DMS114 treated with DMSO at 0.1 percent for 48 hours (cell line): ENCODE measurements at regions not wholly inside any gene's neighbourhood (a gene's known extent, or its start where the extent isn't known, plus 50 kb on each side); places are given as distances from the start of the nearest gene placed in this dataset.

Source experiments
- DNase-seq: peaks from one replicate; lab custom pipeline; 2025; ENCODE audit not compliant: unreplicated experiment; lab: John Stamatoyannopoulos, UW

DNA sequence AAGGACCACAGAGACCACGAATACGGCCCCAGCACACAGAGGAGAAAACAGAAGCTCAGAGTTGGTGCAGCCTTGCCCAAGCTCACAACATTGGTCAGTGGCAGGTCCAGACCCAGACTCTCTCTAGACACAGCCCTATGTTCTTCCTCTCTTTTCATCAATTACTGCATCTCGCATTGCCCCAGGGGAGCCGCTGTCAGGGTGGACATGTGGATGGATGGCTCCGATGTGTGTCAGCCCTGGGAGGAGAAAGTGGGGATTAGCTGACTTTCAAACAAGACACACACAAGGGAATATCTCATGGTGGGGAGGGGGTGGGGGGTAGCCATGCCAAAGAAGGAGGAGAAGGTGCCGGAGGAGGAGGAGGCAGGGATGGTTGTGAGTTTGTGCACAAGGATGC lies 556.8 kb downstream of the NPHP4 start:
- DNase-seq: no peak

GRCh38 chr1:5432436-5432835 lies 559.8 kb downstream of the NPHP4 start:
- no peak for DNase-seq

DNA sequence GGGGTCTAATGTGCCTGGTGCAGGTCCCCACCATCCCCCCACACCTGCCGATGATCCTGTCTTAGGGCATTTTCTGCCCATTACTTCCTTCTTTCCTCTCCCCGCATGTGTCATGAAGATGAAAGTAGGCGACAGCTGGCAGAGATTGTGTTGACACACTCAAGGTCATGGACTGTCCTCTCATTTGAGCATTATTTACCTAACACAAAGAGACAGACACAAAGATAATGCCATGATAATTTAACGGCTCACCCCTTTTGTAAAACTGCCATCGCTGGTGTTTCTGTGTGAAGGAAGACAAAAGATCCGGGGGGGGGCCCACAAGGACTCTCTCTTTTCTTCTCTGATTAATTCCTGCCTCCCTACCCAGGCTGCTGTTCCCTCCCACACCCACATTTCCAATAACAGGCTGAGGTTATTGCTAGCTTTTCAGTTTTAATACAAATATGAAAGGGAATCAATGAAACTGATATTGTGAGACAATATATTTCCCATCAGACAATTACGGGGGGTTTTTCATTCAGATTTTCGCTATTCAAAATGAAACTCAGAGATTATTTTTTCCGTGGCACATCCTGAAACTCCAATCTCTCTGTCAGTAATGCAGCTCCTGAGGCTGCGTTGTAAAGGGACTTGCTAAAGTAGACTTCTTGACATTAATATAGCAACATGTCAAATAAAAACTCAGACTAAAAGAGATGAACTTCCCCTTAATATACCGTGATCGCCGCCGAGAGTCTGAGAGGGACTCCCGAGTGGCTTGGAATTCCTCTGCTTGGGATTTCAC lies 561.1 kb downstream of the NPHP4 start:
- DNase-seq: no peak

DNA sequence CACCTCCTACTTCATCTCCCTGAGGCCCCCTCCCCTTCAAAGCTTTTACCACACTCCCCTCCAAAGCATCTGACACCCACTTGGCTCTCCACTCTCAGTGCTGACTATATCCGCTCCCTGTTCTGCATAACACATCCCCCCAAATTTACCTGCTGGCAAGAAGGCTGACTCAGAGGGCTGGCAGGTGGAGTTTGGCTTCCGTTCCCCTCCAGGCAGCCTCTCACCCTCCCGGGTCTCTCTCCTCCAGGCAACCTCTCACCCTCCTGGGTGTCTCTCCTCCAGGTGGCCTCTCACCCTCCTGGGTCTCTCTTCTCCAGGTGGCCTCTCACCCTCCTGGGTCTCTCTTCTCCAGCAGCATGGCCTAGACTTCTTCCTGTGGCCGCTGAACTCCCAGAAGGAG lies 562.1 kb downstream of the NPHP4 start:
- no peak for DNase-seq

- no peak for DNase-seq
Observed at GRCh38 chr1:5428351-5428750, 563.9 kb downstream of the NPHP4 start.

DNA sequence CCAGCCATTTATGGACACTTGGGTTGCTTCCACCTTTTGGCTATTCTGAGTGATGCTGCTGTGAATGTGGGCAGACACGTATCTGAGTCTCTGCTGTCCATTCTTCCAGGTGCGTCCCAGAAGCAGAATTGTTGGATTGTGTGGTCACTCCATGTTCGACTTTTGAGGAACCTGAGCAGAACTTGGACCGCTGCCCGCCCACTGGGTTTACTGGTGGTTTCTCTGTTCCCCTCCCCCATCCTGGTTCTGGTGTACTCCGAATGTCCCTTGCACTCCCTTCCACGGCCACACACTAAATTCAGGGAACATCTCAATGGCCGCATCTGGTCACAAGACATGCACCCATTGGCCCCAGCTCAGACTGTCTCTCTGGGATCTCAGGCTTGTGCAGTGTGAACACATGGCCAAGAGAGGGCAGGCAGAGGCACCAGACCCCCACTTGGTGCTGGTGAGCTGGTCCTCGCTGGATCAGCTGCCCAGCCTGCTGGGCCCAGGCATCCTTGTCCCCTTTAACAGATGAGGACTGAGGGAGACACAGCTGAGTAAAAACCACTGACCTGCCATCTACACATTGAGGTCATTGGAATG lies 565.1 kb downstream of the NPHP4 start:
- DNase-seq: no peak

DNA sequence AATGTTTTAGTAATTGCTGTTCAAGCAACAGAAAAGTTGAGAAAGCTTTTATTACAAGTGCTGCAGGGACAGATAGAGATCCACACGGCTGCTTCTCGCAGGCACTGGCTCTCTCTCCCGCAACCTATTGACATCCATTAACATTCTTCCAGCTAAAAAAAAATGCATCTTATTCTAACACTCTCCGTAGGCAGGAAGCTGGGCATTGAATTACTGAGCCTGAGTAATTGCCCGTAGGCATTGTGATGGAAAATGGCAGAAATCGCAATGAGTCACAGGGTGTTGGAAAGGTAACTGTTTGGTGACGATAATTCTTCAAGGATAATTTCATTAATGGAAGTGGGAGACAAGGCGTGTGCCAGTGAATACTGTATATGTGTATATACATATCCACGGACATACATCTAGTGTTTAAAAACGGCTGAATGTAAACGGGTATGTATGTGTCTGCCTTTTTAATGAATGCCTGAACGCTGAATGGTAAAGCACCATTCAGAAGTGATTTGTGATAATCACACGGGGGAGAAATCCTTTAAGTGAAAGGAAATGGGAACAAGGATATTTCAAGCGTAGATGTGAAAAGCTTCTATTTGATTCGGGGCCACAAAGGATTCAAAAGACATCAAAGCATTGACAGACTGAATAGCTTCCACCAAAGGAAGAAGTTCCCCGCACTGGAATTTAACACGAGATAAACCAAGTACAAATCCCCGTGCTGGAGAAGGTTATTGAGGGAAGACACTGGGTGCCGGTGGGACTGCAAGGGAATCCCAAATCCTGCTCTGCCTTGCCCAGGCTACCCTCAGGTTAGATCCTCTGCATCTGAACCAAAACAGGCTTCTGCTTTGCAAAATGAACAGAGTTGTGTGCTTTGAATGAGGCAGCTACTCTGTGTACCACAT lies 567.2 kb downstream of the NPHP4 start:
- DNase-seq: no peak

DNA sequence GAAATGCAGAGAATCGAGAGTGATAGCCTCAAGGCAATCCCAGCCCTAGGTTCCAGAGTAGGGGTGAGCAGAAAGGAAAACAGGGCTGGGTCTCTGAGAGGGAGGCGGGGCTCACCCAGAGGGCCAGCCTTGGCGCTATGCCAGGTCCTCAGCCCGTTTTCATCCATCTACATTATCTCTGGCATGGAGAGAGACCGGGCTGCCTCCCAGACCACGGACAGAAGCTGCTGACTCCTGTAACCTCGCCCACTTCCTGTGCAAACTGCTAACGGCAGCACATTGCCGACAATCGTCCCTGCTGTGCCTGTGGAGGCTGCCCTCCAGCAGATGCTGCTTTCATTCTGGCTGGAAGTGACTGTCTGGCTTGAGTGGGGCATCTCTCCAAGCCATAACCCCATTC lies 569.1 kb downstream of the NPHP4 start:
- no peak for DNase-seq

- DNase-seq: no peak
Observed at GRCh38 chr1:5419501-5419900, 572.7 kb downstream of the NPHP4 start.

DNA sequence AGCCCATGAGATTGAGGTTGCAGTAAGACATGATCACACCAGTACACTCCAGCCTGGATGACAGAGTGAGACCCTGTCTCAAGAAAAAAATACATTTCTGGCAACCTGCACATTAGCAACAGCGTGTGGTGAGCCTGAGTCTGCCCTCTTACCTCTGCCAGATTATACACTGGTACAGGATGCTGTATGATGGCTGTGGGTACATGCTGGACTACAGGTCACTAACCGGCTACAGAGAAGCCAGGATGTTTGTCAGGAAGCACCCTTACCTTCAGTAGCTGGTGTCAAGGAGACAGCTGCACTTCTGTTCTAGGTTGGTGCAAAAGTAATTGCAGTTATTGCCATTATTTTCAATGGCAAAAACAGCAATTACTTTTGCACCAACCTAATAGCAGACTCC lies 575.7 kb downstream of the NPHP4 start:
- DNase-seq: no peak

- no peak for DNase-seq
Observed at GRCh38 chr1:5415606-5416005, 576.6 kb downstream of the NPHP4 start.

GRCh38 chr1:5410652-5411051 lies 581.6 kb downstream of the NPHP4 start:
- no peak for DNase-seq

GRCh38 chr1:5408401-5408800 lies 583.8 kb downstream of the NPHP4 start:
- DNase-seq: no peak

DNA sequence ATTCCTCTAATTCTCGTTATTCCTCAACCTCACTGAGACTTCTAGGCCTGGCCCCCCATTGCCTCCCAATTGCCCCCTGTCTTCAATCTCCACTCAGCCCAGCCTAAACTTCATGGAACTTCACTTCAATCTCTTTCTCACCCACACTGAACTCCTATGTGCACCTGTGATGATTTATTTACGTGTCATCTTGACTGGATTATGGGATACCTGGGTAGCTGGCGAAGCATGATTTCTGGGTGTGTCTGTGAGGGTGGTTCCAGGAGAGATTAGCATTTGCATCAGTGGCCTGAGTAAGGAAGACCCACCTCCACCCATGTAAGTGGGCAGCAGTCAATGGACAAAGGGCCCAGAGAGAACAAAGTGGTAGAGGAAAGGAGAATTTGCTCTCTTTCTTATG lies 587.0 kb downstream of the NPHP4 start:
- DNase-seq: no peak

GRCh38 chr1:5404412-5405203 lies 587.6 kb downstream of the NPHP4 start:
- DNase-seq: no peak

- no peak for DNase-seq
Observed at GRCh38 chr1:5403935-5404334, 588.3 kb downstream of the NPHP4 start.

- no peak for DNase-seq
Observed at GRCh38 chr1:5402618-5403017, 589.6 kb downstream of the NPHP4 start.

DNA sequence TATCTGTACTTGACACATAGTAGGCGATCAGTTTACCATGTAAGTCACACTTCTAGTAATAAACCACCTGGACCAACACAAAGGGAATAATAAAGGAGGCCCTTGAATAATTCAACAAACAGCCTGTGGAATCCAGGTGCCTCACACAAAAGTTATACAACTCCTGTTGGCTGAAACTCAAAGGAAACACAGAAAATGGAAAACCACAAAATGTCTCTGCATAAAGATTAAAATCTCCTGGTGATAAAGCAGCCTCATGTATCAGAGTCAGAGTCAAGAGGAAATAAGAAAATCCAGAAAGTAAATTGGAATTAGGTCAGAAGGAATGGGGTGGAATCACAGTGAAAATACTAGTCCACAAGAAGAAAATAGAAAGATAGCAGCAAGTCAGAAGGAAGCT lies 592.5 kb downstream of the NPHP4 start:
- no peak for DNase-seq

- DNase-seq: no peak
Observed at GRCh38 chr1:5396593-5396992, 595.6 kb downstream of the NPHP4 start.

DNA sequence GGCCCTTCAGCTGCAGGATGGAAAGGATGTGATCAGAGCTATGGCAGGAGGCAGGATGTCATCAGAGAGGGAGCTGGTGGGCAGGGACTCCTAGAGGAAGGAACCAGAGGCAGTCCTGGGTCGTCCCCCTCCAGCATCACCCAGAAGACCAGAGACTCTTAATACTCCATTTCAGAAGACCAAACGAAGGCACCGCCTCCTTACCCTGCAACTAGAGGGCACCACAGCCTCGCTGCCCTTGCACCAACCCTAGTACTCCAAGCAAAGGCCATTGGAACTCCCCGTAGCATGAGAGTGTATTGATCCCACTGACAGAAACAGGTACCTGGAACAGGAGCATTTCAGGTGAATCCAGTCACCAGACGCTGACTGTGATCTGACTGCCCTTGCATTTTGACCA lies 598.1 kb downstream of the NPHP4 start:
- no peak for DNase-seq

- DNase-seq: no peak
Observed at GRCh38 chr1:5393603-5394002, 598.6 kb downstream of the NPHP4 start.
